OCI-LY1 (cell line): ENCODE measurements at regions not wholly inside any gene's neighbourhood (a gene's known extent, or its start where the extent isn't known, plus 50 kb on each side); places are given as distances from the start of the nearest gene placed in this dataset.

Experiments used
- CTCF ChIP-seq: fragments of 200-600 bp; sonication (generic), shearing (Covaris generic); IDR thresholded peaks from 2 replicates; pipeline ENCODE4 v1.5.1; 2017; ENCODE audit warnings: mild to moderate bottlenecking, antibody characterized with exemption, low read length, moderate library complexity, mixed read lengths
- EZH2 ChIP-seq: fragments of 200-600 bp; sonication (generic), shearing (Covaris generic); IDR thresholded peaks from 2 replicates; pipeline ENCODE4 v1.8.0; 2017; ENCODE audit warnings: borderline replicate concordance, mixed run types, mild to moderate bottlenecking, antibody characterized with exemption, low read length, moderate library complexity, mixed read lengths

- no peak for TF ChIP-seq CTCF
- TF ChIP-seq EZH2: no peak
Observed at GRCh38 chr13:21322327-21322965, 136.7 kb downstream of the ZDHHC20 start.
